Colonic mucosa (tissue), 4 donors: ENCODE measurements at regions not wholly inside any gene's neighbourhood (a gene's known extent, or its start where the extent isn't known, plus 50 kb on each side); places are given as distances from the start of the nearest gene placed in this dataset.
"Not testable (repeated sequence)": the region's sequence is repeated elsewhere in the genome, so short reads cannot be mapped to it uniquely, and the experiment has no call there.

Experiments
- DNase-seq: peaks from one replicate; pipeline ENCODE4 v3.0.0-alpha.2; 2020
- H3K27ac ChIP-seq: fragments of 200-600 bp; one replicate; pipeline ENCODE4 v1.8.0; 2021
- H3K27me3 ChIP-seq: fragments of 200-600 bp; one replicate; pipeline ENCODE4 v1.8.0; 2021
- H3K36me3 ChIP-seq: fragments of 200-600 bp; one replicate; pipeline ENCODE4 v1.8.0; 2021
- H3K4me1 ChIP-seq: fragments of 200-600 bp; one replicate; pipeline ENCODE4 v1.8.0; 2021; ENCODE audit warnings: mild to moderate bottlenecking
- H3K4me3 ChIP-seq: fragments of 200-600 bp; one replicate; pipeline ENCODE4 v1.8.0; 2021
- H3K9ac ChIP-seq, 2 donors: one replicate each; pipeline ENCODE4 v1.7.0; 2013; ENCODE audit warnings: control low read depth in 2 of 2, low read depth in 2 of 2, low read length in 2 of 2
- H3K9me3 ChIP-seq: fragments of 200-600 bp; one replicate; pipeline ENCODE4 v1.8.0; 2021
- CTCF ChIP-seq: fragments of 200-600 bp; IDR thresholded peaks from one replicate; pipeline ENCODE4 v1.8.0; 2022; ENCODE audit warnings: antibody characterized with exemption, mild to moderate bottlenecking
- intact Hi-C: fragments of 100-400 bp; cut with DNase I; formaldehyde crosslinking; loops from one replicate; pipeline ENCODE4 v1.14.1; 2022
- donor health status: healthy.
- donor health status: DM: no; HTN: no; CAD: no.
- donor health status: DM: no; HTN: no; CAD: no.

- no peak for TF ChIP-seq CTCF
- no peaks in the 10 kb centered on the region for H3K36me3 ChIP-seq
- H3K4me3 ChIP-seq: no peak overlapping the region
- H3K9me3 ChIP-seq: no peaks in the 10 kb centered on the region
- intact Hi-C loops: no loop called here
- no peaks in the 10 kb centered on the region for H3K4me1 ChIP-seq
- H3K27ac ChIP-seq: no peak overlapping the region
- no peaks in the 10 kb centered on the region for H3K27me3 ChIP-seq
- no peak overlapping the region for H3K9ac ChIP-seq
- DNase-seq: no peak
Observed at GRCh38 chrX:110541266-110541665, 182.6 kb downstream of the RTL9 start.

GRCh38 chrX:110550854-110551253 lies 192.2 kb downstream of the RTL9 start:
- DNase-seq, H3K9me3 ChIP-seq, H3K36me3 ChIP-seq, H3K27me3 ChIP-seq, H3K4me1 ChIP-seq, H3K27ac ChIP-seq, H3K4me3 ChIP-seq, H3K9ac ChIP-seq, intact Hi-C loops: not testable (repeated sequence)

GRCh38 chrX:110557864-110558263 lies 199.2 kb downstream of the RTL9 start:
- H3K4me3 ChIP-seq: no peak overlapping the region
- no peaks in the 10 kb centered on the region for H3K36me3 ChIP-seq
- H3K9ac ChIP-seq: no peak overlapping the region
- TF ChIP-seq CTCF: no peak
- no peak for DNase-seq
- no peak overlapping the region for H3K27ac ChIP-seq
- no peaks in the 10 kb centered on the region for H3K27me3 ChIP-seq
- H3K9me3 ChIP-seq: no peaks in the 10 kb centered on the region
- H3K4me1 ChIP-seq: no peaks in the 10 kb centered on the region
- intact Hi-C loops: no loop called here

GRCh38 chrX:110558406-110558805 lies 199.8 kb downstream of the RTL9 start:
- H3K9me3 ChIP-seq: no peaks in the 10 kb centered on the region
- TF ChIP-seq CTCF: no peak
- H3K4me3 ChIP-seq: no peak overlapping the region
- intact Hi-C loops: no loop called here
- H3K27me3 ChIP-seq: no peaks in the 10 kb centered on the region
- H3K9ac ChIP-seq: no peak overlapping the region
- no peaks in the 10 kb centered on the region for H3K36me3 ChIP-seq
- no peak for DNase-seq
- no peaks in the 10 kb centered on the region for H3K4me1 ChIP-seq
- no peak overlapping the region for H3K27ac ChIP-seq

- no peak for DNase-seq
Observed at GRCh38 chrX:110561034-110561433, 202.4 kb downstream of the RTL9 start.

GRCh38 chrX:110563282-110563681 lies 204.6 kb downstream of the RTL9 start:
- H3K4me1 ChIP-seq: no peaks in the 10 kb centered on the region
- H3K4me3 ChIP-seq: no peak overlapping the region
- no peak overlapping the region for H3K27ac ChIP-seq
- DNase-seq: no peak
- intact Hi-C loops: no loop called here
- no peaks in the 10 kb centered on the region for H3K9me3 ChIP-seq
- no peaks in the 10 kb centered on the region for H3K27me3 ChIP-seq
- no peak overlapping the region for H3K9ac ChIP-seq
- TF ChIP-seq CTCF: no peak
- no peaks in the 10 kb centered on the region for H3K36me3 ChIP-seq

More at GRCh38 chrX:110561034-110561433, 202.4 kb downstream of the RTL9 start:
- Histone ChIP-seq H3K27ac (no peak overlapping the region), H3K9ac (no peak overlapping the region), H3K4me3 (no peak overlapping the region), H3K4me1 (no peaks in the 10 kb centered on the region), H3K27me3 (no peaks in the 10 kb centered on the region), H3K9me3 (no peaks in the 10 kb centered on the region), H3K36me3 (no peaks in the 10 kb centered on the region)
- no peak for TF ChIP-seq CTCF
- intact Hi-C loops: no loop called here
